ENCODE measurements at regions not wholly inside any gene's neighbourhood (a gene's known extent, or its start where the extent isn't known, plus 50 kb on each side); places are given as distances from the start of the nearest gene placed in this dataset.

DNA sequence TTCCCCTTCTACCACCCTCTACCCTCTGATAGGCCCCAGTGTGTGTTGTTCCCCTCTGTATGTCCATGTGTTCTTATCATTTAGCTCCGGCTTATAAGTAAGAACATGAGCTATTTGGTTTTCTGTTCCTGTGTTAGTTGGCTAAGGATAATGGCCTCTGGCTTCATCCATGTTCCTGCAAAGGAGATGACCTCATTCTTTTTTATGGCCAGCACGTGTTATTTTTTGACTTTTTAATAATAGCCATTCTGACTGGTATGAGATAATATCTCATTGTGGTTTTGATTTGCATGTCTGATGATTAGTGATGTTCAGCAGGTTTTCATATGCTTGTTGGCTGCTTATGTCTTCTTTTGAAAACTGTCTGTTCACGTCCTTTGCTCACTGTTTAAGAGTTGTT is 63.1 kb upstream of the NPHP3 start:
- no peak for DNase-seq (ENCODE audit: low read depth)

DNA sequence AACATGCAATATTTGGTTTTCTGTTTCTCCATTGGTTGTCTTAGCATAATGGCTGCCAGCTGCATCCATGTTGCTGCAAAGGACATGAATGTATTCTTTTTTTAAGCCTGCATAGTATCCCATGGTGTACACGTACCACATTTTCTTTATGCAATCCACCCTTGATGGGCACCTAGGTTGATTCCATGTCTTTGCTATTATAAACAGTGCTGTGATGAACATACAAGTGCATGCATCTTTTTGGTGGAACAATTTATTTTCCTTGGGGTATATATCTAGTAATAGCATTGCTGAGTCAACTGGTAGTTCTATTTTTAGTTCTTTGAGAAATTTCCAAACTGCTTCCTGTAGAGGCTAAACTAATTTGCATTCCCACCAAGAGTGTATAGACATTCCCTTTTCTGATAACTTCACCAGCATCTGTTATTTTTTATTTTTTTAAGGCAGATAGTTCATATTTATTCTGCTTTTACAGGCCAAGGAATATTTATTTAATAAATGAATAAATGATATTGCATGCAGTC is 62.4 kb upstream of the NPHP3 start:
- no peak overlapping the region for H3K4me3 ChIP-seq (ENCODE audit: low read depth, low read length)
- TF ChIP-seq, protein P1, sequence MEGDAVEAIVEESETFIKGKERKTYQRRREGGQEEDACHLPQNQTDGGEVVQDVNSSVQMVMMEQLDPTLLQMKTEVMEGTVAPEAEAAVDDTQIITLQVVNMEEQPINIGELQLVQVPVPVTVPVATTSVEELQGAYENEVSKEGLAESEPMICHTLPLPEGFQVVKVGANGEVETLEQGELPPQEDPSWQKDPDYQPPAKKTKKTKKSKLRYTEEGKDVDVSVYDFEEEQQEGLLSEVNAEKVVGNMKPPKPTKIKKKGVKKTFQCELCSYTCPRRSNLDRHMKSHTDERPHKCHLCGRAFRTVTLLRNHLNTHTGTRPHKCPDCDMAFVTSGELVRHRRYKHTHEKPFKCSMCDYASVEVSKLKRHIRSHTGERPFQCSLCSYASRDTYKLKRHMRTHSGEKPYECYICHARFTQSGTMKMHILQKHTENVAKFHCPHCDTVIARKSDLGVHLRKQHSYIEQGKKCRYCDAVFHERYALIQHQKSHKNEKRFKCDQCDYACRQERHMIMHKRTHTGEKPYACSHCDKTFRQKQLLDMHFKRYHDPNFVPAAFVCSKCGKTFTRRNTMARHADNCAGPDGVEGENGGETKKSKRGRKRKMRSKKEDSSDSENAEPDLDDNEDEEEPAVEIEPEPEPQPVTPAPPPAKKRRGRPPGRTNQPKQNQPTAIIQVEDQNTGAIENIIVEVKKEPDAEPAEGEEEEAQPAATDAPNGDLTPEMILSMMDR (IDR thresholded peaks at IDR 0.05; ENCODE audit: low read depth, low read length, missing control alignments) = no peak
- in situ Hi-C loops (cut with HindIII; ENCODE audit: low sequenced_read_pairs) = no loop called here
- no peak for DNase-seq (ENCODE audit: low read depth)

More for the DNA sequence above, 63.1 kb upstream of the NPHP3 start:
- no peak overlapping the region for H3K4me3 ChIP-seq (ENCODE audit: low read depth, low read length)
- in situ Hi-C loops (cut with HindIII; ENCODE audit: low sequenced_read_pairs) = no loop called here
- TF ChIP-seq, protein P1 (IDR thresholded peaks at IDR 0.05; ENCODE audit: low read depth, low read length, missing control alignments) = no peak

DNA sequence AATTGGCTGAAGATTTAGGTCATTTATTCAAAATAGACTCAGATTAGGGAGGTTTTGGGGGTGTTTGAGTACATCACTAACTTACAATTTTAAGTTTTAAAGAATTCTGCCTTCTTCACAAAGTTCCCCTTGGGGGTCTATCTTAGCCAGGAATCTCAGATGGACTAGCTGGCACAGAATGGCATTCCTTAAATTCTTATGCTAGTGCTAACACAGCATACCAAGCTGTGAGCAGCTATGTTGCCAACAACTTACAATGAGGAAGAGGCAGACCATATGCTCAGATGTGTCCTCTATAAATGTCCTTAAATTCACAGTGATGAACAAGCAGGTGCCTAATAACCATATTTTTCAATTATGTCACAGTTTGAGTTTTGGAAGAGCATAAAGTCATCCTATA is 60.9 kb upstream of the NPHP3 start:
- peak; percentile 48 for DNase-seq (ENCODE audit: low read depth)
- H3K4me3 ChIP-seq (ENCODE audit: low read depth, low read length) = no peak overlapping the region
- in situ Hi-C loops (cut with HindIII; ENCODE audit: low sequenced_read_pairs) = no loop called here
- TF ChIP-seq, protein P1 (IDR thresholded peaks at IDR 0.05; ENCODE audit: low read depth, low read length, missing control alignments) = no peak

DNA sequence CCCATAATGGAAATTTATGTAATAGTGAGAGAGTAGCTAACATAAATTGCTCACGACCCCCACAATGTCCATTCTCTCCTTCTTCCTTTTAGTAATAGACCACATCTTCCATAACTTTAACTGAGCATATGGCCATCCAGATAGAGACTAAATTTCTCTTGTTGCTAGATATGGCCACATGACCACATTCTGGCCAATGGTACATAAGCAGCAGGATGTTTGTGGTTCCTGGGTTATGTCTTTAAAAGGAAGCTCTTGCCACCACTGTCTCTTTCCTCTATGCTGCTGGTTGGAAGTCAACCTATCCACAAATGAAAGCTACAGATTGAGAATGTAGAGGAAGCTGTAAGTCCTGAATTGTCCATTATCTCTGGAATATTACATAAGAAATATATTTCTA is 59.7 kb upstream of the NPHP3 start:
- TF ChIP-seq, protein P1 (IDR thresholded peaks at IDR 0.05; ENCODE audit: low read depth, low read length, missing control alignments) = no peak
- in situ Hi-C loops (cut with HindIII; ENCODE audit: low sequenced_read_pairs) = no loop called here
- no peak overlapping the region for H3K4me3 ChIP-seq (ENCODE audit: low read depth, low read length)
- no peak for DNase-seq (ENCODE audit: low read depth)

DNA sequence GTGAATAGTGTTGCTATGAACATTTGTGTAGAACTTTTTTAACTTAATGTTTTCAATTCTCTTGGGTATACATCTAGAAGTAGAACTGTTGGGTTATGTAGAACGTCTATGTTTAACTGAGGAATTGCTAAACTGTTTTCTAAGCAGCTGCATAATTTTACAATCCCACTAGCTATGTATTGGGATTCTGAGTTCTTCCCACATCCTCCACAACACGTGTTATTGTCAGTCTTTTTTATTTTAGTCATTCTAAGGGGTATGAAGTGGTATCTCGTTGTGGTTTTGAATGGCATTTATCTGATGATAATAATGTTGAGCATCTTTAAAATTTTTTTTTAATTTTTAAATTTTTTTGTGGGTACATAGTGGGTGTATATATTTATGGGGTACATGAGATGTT is 55.0 kb upstream of the NPHP3 start:
- H3K4me3 ChIP-seq (ENCODE audit: low read depth, low read length) = no peak overlapping the region
- in situ Hi-C loops (cut with HindIII; ENCODE audit: low sequenced_read_pairs) = no loop called here
- DNase-seq (ENCODE audit: low read depth) = no peak
- TF ChIP-seq, protein P1 (IDR thresholded peaks at IDR 0.05; ENCODE audit: low read depth, low read length, missing control alignments) = no peak

DNA sequence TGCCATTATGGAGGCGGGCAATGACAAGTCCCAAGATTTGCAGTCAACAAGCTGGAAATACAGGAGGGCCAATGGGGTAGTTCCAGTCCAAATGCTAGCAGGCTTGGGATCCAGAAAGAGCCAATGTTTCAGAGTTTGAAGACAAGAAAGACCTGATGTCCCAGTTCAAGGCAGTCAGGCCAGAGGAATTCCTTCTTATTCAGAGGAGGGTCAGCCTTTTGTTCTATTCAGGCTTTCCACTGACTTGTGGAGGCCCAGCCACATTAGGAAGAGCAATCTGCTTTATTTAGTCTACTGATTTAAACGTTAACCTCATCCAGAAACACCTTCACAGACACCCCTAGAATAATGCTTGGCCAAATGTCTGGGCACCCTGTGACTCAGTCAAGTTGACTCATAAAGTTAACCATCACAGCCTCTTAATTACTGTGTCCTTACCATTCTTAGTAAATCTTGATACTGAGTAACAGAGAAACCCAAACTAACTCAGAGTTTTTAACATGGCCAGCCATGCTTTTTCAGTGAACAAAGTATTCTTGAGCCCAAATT is 50.9 kb upstream of the NPHP3 start:
- in situ Hi-C loops (cut with HindIII; ENCODE audit: low sequenced_read_pairs) = no loop called here
- TF ChIP-seq, protein P1 (IDR thresholded peaks at IDR 0.05; ENCODE audit: low read depth, low read length, missing control alignments) = no peak
- H3K4me3 ChIP-seq (ENCODE audit: low read depth, low read length) = no peak overlapping the region
- DNase-seq (ENCODE audit: low read depth) = no peak

Measured in astrocyte of the cerebellum (primary cell).